ENCODE measurements at regions not wholly inside any gene's neighbourhood (a gene's known extent, or its start where the extent isn't known, plus 50 kb on each side); places are given as distances from the start of the nearest gene placed in this dataset.

- TF ChIP-seq TCF12 (IDR thresholded peaks at IDR 0.05) (no peak), TCF12 (CRISPR knock-in tag; IDR thresholded peaks at IDR 0.05) (no peak)
- TF ChIP-seq, protein P1, sequence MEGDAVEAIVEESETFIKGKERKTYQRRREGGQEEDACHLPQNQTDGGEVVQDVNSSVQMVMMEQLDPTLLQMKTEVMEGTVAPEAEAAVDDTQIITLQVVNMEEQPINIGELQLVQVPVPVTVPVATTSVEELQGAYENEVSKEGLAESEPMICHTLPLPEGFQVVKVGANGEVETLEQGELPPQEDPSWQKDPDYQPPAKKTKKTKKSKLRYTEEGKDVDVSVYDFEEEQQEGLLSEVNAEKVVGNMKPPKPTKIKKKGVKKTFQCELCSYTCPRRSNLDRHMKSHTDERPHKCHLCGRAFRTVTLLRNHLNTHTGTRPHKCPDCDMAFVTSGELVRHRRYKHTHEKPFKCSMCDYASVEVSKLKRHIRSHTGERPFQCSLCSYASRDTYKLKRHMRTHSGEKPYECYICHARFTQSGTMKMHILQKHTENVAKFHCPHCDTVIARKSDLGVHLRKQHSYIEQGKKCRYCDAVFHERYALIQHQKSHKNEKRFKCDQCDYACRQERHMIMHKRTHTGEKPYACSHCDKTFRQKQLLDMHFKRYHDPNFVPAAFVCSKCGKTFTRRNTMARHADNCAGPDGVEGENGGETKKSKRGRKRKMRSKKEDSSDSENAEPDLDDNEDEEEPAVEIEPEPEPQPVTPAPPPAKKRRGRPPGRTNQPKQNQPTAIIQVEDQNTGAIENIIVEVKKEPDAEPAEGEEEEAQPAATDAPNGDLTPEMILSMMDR (CRISPR knock-in tag; IDR thresholded peaks at IDR 0.05), result no peak
Measured at GRCh38 chr1:70909262-70909822, 138.3 kb downstream of the PTGER3 start.
